GM18505 (cell line): ENCODE measurements at regions not wholly inside any gene's neighbourhood (a gene's known extent, or its start where the extent isn't known, plus 50 kb on each side); places are given as distances from the start of the nearest gene placed in this dataset.

ENCODE experiments used
- ATAC-seq: cut with Tn5 transposase; IDR thresholded peaks from one replicate; pipeline ENCODE4 v1.9.1; 2021; ENCODE audit not compliant: unreplicated experiment
- POLR2A ChIP-seq: IDR thresholded peaks from 4 replicates; pipeline ENCODE4 v1.6.1; 2011; ENCODE audit warnings: borderline replicate concordance; ENCODE audit not compliant: insufficient read depth, insufficient read length; ENCODE audit errors: extremely low read depth

GRCh38 chr2:184004948-184005672 lies 593.2 kb upstream of the ZNF804A start:
- peak; percentile 53 for ATAC-seq
- TF ChIP-seq POLR2A, result peak; percentile 15

- no peak for ATAC-seq
- TF ChIP-seq POLR2A, result no peak
These were observed 591.3 kb upstream of the ZNF804A start for GRCh38 chr2:184006998-184007397.

- no peak for TF ChIP-seq POLR2A
- ATAC-seq, result no peak
These were observed 571.4 kb upstream of the ZNF804A start for GRCh38 chr2:184026961-184027360.

- no peak for TF ChIP-seq POLR2A
- ATAC-seq, result no peak
These were observed 568.1 kb upstream of the ZNF804A start for GRCh38 chr2:184030245-184030644.

GRCh38 chr2:184030989-184031388 lies 567.3 kb upstream of the ZNF804A start:
- no peak for TF ChIP-seq POLR2A
- no peak for ATAC-seq

GRCh38 chr2:184031402-184032147 lies 566.8 kb upstream of the ZNF804A start:
- no peak for ATAC-seq
- TF ChIP-seq POLR2A, result no peak

- ATAC-seq, result no peak
These were observed 565.3 kb upstream of the ZNF804A start for GRCh38 chr2:184032983-184033382.

GRCh38 chr2:184037273-184037672 lies 561.1 kb upstream of the ZNF804A start:
- TF ChIP-seq POLR2A, result no peak
- ATAC-seq, result no peak

More at GRCh38 chr2:184032983-184033382, 565.3 kb upstream of the ZNF804A start:
- no peak for TF ChIP-seq POLR2A

GRCh38 chr2:184039493-184039892 lies 558.8 kb upstream of the ZNF804A start:
- no peak for TF ChIP-seq POLR2A
- no peak for ATAC-seq

GRCh38 chr2:184040230-184040629 lies 558.1 kb upstream of the ZNF804A start:
- TF ChIP-seq POLR2A, result no peak
- ATAC-seq, result no peak

GRCh38 chr2:184041077-184041476 lies 557.3 kb upstream of the ZNF804A start:
- no peak for TF ChIP-seq POLR2A
- no peak for ATAC-seq

- TF ChIP-seq POLR2A, result no peak
These were observed 556.6 kb upstream of the ZNF804A start for GRCh38 chr2:184041777-184042176.

GRCh38 chr2:184047536-184047935 lies 550.8 kb upstream of the ZNF804A start:
- no peak for ATAC-seq
- TF ChIP-seq POLR2A, result no peak

More at GRCh38 chr2:184041777-184042176, 556.6 kb upstream of the ZNF804A start:
- no peak for ATAC-seq

GRCh38 chr2:184049566-184049965 lies 548.8 kb upstream of the ZNF804A start:
- no peak for TF ChIP-seq POLR2A
- no peak for ATAC-seq
